Naive thymus-derived CD4-positive, alpha-beta T cell (primary cell): ENCODE measurements at regions not wholly inside any gene's neighbourhood (a gene's known extent, or its start where the extent isn't known, plus 50 kb on each side); places are given as distances from the start of the nearest gene placed in this dataset.

Source experiments
- ATAC-seq: fragments of 150-1000 bp; cut with Tn5 transposase; 2 replicates; pipeline ENCODE4 v1.10.0; 2021; ENCODE audit warnings: mild to moderate bottlenecking, moderate library complexity
- CTCF ChIA-PET: fragments of 350-600 bp; sonication (Branson Sonifier 250); formaldehyde crosslinking; loops from one replicate; lab custom pipeline; 2021; ENCODE audit warnings: antibody characterized with exemption; lab: Charles Lee
- POLR2A ChIA-PET: fragments of 350-600 bp; sonication (Branson Sonifier 250); formaldehyde crosslinking; loops from one replicate; lab custom pipeline; 2021; ENCODE audit warnings: antibody characterized with exemption, inconsistent platforms; lab: Charles Lee
- DNase-seq, 9 donors: peaks; one replicate each; pipeline versions ENCODE4 v3.0.0 to v3.0.0-alpha.2; 2020 to 2022; ENCODE audit warnings: mixed read lengths in 1 of 9
- H3K27ac ChIP-seq: one replicate; pipeline ENCODE4 v1.7.0; 2013; ENCODE audit warnings: mild to moderate bottlenecking, low read depth, low read length, moderate library complexity
- H3K27me3 ChIP-seq, 2 donors: one replicate each; pipeline ENCODE4 v1.7.0; 2013; ENCODE audit warnings: low read length in 2 of 2, mild to moderate bottlenecking in 2 of 2, moderate library complexity in 2 of 2; ENCODE audit not compliant: control insufficient read depth in 2 of 2, insufficient read depth in 2 of 2
- H3K36me3 ChIP-seq, 3 experiments: 1 replicate in 2 of 3; 2 replicates in 1 of 3; pipeline ENCODE4 v1.7.0; 2013; ENCODE audit warnings: low read length in 3 of 3, mild to moderate bottlenecking in 3 of 3, moderate library complexity in 1 of 3; ENCODE audit not compliant: insufficient read depth in 3 of 3, control insufficient read depth in 2 of 3
- H3K4me1 ChIP-seq, 2 donors: one replicate each; pipeline ENCODE4 v1.7.0; 2013; ENCODE audit warnings: low read length in 2 of 2, mild to moderate bottlenecking in 2 of 2, moderate library complexity in 1 of 2; ENCODE audit not compliant: control insufficient read depth in 2 of 2, insufficient read depth in 2 of 2
- H3K4me3 ChIP-seq: 2 replicates; pipeline ENCODE4 v1.7.0; 2013; ENCODE audit warnings: mild to moderate bottlenecking, low read length
- H3K9me3 ChIP-seq, 3 experiments: 1 replicate in 2 of 3; 2 replicates in 1 of 3; pipeline ENCODE4 v1.7.0; 2013; ENCODE audit warnings: low read length in 3 of 3; ENCODE audit not compliant: control insufficient read depth in 2 of 3
- H3K27ac Mint-ChIP-seq, 9 donors: one replicate each; pipeline ENCODE4 v1.8.0; 2020 to 2022; ENCODE audit warnings: mixed read lengths in 9 of 9, mild to moderate bottlenecking in 8 of 9, moderate library complexity in 5 of 9, inconsistent platforms in 2 of 9
- H3K27me3 Mint-ChIP-seq, 5 donors: one replicate each; pipeline ENCODE4 v1.8.0; 2021 to 2022; ENCODE audit warnings: mixed read lengths in 5 of 5, mild to moderate bottlenecking in 1 of 5
- H3K36me3 Mint-ChIP-seq, 5 donors: one replicate each; pipeline ENCODE4 v1.8.0; 2020 to 2022; ENCODE audit warnings: mixed read lengths in 5 of 5, mild to moderate bottlenecking in 3 of 5, inconsistent platforms in 1 of 5
- H3K4me1 Mint-ChIP-seq, 7 donors: one replicate each; pipeline ENCODE4 v1.8.0; 2020 to 2022; ENCODE audit warnings: mixed read lengths in 7 of 7, mild to moderate bottlenecking in 3 of 7, inconsistent platforms in 1 of 7
- H3K4me3 Mint-ChIP-seq, 10 donors: one replicate each; pipeline ENCODE4 v1.8.0; 2020 to 2022; ENCODE audit warnings: mild to moderate bottlenecking in 10 of 10, mixed read lengths in 10 of 10, moderate library complexity in 6 of 10, inconsistent platforms in 2 of 10
- H3K9me3 Mint-ChIP-seq, 11 donors: one replicate each; pipeline ENCODE4 v1.8.0; 2020 to 2022; ENCODE audit warnings: mixed read lengths in 11 of 11, mild to moderate bottlenecking in 4 of 11, inconsistent platforms in 1 of 11, moderate library complexity in 1 of 11
- intact Hi-C, 2 donors: fragments of 100-400 bp; cut with micrococcal nuclease; formaldehyde crosslinking; loops; one replicate each; pipeline ENCODE4 v1.15.1; 2023

DNA sequence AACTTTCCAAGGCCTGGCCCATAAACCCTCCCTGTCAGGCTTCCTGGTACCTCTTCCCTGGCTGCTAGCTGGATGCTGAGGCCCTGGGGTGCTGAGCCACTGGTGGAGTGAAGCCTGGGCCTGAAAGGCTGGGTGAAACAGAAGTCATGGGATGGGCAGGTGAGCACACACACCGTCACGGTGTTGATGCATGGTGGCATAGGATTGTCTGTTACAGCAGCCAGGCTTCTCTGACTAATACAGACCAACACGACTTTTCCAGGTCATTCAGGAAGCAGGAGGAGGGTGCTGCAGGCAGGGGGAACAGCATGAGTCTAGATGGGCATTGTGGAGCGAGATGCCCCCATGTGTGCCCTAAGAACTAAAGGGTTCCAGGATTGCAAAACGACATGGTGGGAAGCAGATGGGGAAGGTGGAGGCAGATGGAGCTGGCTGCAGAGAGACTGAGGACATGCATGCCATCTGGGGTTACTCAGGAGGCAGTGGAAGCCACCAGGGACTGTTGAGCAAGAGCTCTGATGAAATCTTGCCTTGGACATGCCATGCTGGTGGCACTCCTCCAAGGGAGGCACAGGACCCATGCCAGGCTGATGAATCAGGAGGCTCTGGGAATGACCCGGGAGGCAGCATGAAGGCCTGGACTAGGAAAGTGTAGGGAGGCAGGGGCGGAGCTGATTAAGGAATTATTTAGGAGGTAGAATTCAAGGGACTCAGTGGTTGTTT lies 480.9 kb downstream of the TSN start:
- no peak overlapping the region for H3K27ac Mint-ChIP-seq
- ATAC-seq: no peak
- H3K4me3 Mint-ChIP-seq: no peak overlapping the region
- no peak for DNase-seq
- peaks cover 0 to 10% (median 0%) of the 10 kb centered on the region in 5 donors for H3K27me3 Mint-ChIP-seq
- intact Hi-C loops: no loop called here
- ChIA-PET POLR2A (no interaction called here), CTCF (no interaction called here)
- no peaks in the 10 kb centered on the region for H3K36me3 Mint-ChIP-seq
- Histone ChIP-seq H3K27me3 (no peaks in the 10 kb centered on the region), H3K27ac (no peak overlapping the region), H3K36me3 (no peaks in the 10 kb centered on the region), H3K4me3 (no peak overlapping the region), H3K9me3 (no peaks in the 10 kb centered on the region), H3K4me1 (no peaks in the 10 kb centered on the region)
- no peaks in the 10 kb centered on the region for H3K4me1 Mint-ChIP-seq
- peaks cover 0 to 3% (median 0%) of the 10 kb centered on the region in 11 donors for H3K9me3 Mint-ChIP-seq

DNA sequence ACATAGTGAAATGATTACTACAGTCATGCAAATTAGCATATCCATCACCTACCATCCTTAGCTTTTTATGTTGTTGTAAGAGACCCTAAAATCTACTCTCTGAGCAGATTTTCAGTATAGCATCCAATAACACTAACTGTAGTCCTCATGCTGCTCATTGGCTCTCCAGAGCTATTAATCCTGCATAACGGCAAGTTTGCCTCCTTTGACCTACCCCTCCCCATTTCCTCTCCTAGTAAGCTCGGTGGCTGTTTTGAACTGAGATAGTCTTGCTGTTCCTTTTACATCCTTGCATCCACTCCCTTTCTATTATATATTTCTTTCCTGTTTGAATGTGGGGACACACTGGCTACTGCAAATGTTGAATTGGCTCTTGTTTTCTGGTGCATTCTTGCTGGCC lies 481.5 kb downstream of the TSN start:
- H3K4me1 ChIP-seq: no peaks in the 10 kb centered on the region
- CTCF ChIA-PET: no interaction called here
- no peak overlapping the region for H3K27ac ChIP-seq
- ATAC-seq (no peak), DNase-seq (no peak)
- POLR2A ChIA-PET: no interaction called here
- no peaks in the 10 kb centered on the region for H3K36me3 Mint-ChIP-seq
- no peaks in the 10 kb centered on the region for H3K27me3 ChIP-seq
- peaks cover 0 to 3% (median 0%) of the 10 kb centered on the region in 11 donors for H3K9me3 Mint-ChIP-seq
- no peak overlapping the region for H3K27ac Mint-ChIP-seq
- no peaks in the 10 kb centered on the region for H3K4me1 Mint-ChIP-seq
- H3K27me3 Mint-ChIP-seq: peaks cover 0 to 7% (median 0%) of the 10 kb centered on the region in 5 donors
- H3K36me3 ChIP-seq: no peaks in the 10 kb centered on the region
- no peak overlapping the region for H3K4me3 Mint-ChIP-seq
- no peak overlapping the region for H3K4me3 ChIP-seq
- intact Hi-C loops: no loop called here
- H3K9me3 ChIP-seq: no peaks in the 10 kb centered on the region

DNA sequence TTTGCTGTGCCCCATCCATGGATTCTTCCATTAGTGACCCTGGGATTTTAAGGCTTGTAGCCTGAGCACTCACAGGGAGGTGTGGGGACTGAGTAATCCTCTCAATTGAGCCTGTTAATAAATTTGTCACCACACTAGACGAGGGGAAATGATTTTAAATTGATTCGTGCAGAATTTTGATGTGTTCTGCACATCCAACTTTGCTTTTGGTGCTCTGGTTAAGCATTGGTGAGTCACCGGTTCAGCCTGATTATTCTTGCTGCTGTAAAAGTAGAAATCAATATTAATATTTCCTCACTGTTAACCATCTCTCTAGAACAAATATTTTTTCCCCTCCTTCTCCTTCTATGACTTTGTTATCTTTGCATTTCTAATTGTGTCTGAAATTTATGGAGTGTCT lies 482.0 kb downstream of the TSN start:
- Histone ChIP-seq H3K4me3 (no peak overlapping the region), H3K9me3 (no peaks in the 10 kb centered on the region), H3K27me3 (no peaks in the 10 kb centered on the region), H3K27ac (no peak overlapping the region), H3K36me3 (no peaks in the 10 kb centered on the region), H3K4me1 (no peaks in the 10 kb centered on the region)
- ChIA-PET CTCF (no interaction called here), POLR2A (no interaction called here)
- no peak for ATAC-seq
- Mint-ChIP-seq H3K4me3 (no peak overlapping the region), H3K27ac (no peak overlapping the region), H3K36me3 (no peaks in the 10 kb centered on the region), H3K4me1 (no peaks in the 10 kb centered on the region), H3K27me3 (peaks cover 0 to 6% (median 0%) of the 10 kb centered on the region in 5 donors), H3K9me3 (peaks cover 0 to 3% (median 0%) of the 10 kb centered on the region in 11 donors)
- DNase-seq: no peak
- intact Hi-C loops: no loop called here

DNA sequence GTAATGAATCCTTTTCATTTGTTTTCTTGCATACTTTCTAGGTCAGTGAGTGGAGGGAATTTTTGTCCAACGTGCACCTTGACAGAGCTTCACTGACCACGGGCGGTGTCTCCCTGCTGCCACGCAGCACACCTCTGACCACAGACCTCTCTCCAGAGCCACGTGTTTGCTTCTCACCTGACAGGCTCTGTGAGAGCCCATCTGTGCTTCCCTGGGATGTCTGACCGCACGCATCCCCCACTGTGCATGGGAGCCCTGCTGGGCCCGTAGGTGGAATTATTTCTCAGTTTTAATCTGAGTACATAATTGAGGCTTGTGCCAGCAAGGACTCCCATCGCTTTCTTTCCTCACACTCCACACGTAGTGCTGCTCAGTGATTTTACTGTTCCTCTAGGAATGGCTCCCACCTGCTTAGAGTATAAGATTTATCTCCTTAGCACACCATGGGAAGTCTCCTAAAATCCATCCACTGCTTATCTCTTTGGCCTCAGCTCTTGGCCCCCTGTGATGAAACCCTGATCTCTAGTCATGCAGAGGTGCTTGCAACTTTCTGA lies 482.6 kb downstream of the TSN start:
- Histone ChIP-seq H3K4me3 (no peak overlapping the region), H3K9me3 (no peaks in the 10 kb centered on the region), H3K27ac (no peak overlapping the region), H3K4me1 (no peaks in the 10 kb centered on the region), H3K27me3 (no peaks in the 10 kb centered on the region), H3K36me3 (no peaks in the 10 kb centered on the region)
- CTCF ChIA-PET: no interaction called here
- peaks cover 0 to 6% (median 0%) of the 10 kb centered on the region in 5 donors for H3K27me3 Mint-ChIP-seq
- ATAC-seq (no peak), DNase-seq (no peak)
- no peak overlapping the region for H3K27ac Mint-ChIP-seq
- intact Hi-C loops: no loop called here
- no peaks in the 10 kb centered on the region for H3K4me1 Mint-ChIP-seq
- POLR2A ChIA-PET: no interaction called here
- no peak overlapping the region for H3K4me3 Mint-ChIP-seq
- peaks cover 0 to 3% (median 0%) of the 10 kb centered on the region in 11 donors for H3K9me3 Mint-ChIP-seq
- H3K36me3 Mint-ChIP-seq: no peaks in the 10 kb centered on the region

DNA sequence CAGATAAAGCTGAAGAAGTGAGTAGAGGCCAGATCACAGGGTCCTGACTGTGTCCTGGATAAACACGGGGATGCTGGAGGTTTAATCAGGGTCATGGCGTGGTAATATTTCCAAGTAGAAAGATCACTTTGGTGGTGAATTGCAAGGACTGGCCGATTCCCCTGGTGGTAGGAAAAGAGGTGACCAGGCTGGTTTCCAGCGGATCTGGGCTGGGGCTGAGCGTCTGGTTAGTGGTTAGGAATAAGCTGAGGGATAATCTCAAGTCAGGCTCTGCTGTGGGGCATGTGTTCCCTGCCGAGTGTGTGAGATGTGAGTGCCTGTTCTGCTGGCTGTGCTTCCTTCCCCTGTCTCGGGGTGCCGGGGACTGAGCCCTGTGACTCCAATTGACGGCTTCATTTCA lies 484.0 kb downstream of the TSN start:
- H3K4me1 ChIP-seq: no peaks in the 10 kb centered on the region
- Mint-ChIP-seq H3K4me1 (no peaks in the 10 kb centered on the region), H3K9me3 (peaks cover 0 to 4% (median 0%) of the 10 kb centered on the region in 11 donors), H3K27me3 (peaks cover 0 to 6% (median 0%) of the 10 kb centered on the region in 5 donors), H3K36me3 (no peaks in the 10 kb centered on the region), H3K4me3 (no peak overlapping the region), H3K27ac (no peak overlapping the region)
- no peaks in the 10 kb centered on the region for H3K27me3 ChIP-seq
- DNase-seq (no peak), ATAC-seq (no peak)
- ChIA-PET POLR2A (no interaction called here), CTCF (no interaction called here)
- no peaks in the 10 kb centered on the region for H3K36me3 ChIP-seq
- no peaks in the 10 kb centered on the region for H3K9me3 ChIP-seq
- intact Hi-C loops: no loop called here
- H3K27ac ChIP-seq: no peak overlapping the region
- H3K4me3 ChIP-seq: no peak overlapping the region

DNA sequence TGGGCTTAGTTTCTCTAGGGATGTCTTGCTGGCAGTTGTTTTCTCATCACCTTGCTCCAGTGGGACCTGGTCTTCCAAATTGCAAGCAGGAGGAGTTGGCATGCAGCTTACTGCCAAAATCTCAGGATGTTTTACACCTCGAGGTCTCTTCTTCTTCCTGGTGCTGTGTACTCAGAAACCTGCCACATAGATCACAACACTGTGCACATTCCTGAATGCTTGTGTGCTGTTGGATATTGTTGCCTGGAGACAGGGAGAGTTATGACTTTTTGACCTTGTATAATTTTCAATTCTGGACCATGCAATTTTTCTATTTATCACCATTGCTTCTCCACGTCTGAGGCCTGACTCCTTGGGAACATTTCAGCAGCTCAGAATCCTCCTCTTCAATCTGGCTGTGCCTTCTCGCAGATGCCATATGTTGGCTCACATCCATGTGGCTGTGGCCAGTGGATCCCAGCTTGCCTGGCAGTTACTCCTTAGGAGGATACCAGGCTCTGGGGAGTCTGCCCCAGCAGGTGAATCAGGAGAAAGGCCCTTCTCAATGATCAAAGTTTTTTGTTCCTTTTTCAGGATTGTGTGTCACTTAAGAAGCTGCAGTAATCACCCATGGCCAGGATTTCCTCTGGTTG lies 489.3 kb downstream of the TSN start:
- H3K36me3 ChIP-seq: no peaks in the 10 kb centered on the region
- no peak overlapping the region for H3K4me3 Mint-ChIP-seq
- peaks cover 0 to 9% (median 8%) of the 10 kb centered on the region in 5 donors for H3K27me3 Mint-ChIP-seq
- H3K4me1 ChIP-seq: no peaks in the 10 kb centered on the region
- peaks cover 0 to 4% (median 0%) of the 10 kb centered on the region in 11 donors for H3K9me3 Mint-ChIP-seq
- intact Hi-C loops: no loop called here
- no peaks in the 10 kb centered on the region for H3K27me3 ChIP-seq
- H3K9me3 ChIP-seq: no peaks in the 10 kb centered on the region
- no peaks in the 10 kb centered on the region for H3K36me3 Mint-ChIP-seq
- DNase-seq (no peak), ATAC-seq (no peak)
- no peaks in the 10 kb centered on the region for H3K4me1 Mint-ChIP-seq
- ChIA-PET POLR2A (no interaction called here), CTCF (no interaction called here)
- H3K27ac ChIP-seq: no peak overlapping the region
- no peak overlapping the region for H3K27ac Mint-ChIP-seq
- H3K4me3 ChIP-seq: no peak overlapping the region
